A549 (cell line): ENCODE measurements at regions not wholly inside any gene's neighbourhood (a gene's known extent, or its start where the extent isn't known, plus 50 kb on each side); places are given as distances from the start of the nearest gene placed in this dataset.
A peak's percentile ranks its signal among the peaks of the same experiment; 100 is the strongest.
"Not testable (repeated sequence)": the region's sequence is repeated elsewhere in the genome, so short reads cannot be mapped to it uniquely, and the experiment has no call there.

Experiments used
- ATAC-seq, 2 experiments: fragments of 200-7000 bp in 1 of 2; fragments of >200 bp in 1 of 2; cut with Nextera tagmentation in 1 of 2; cut with Tn5 transposase in 1 of 2; 3 replicates each; pipeline versions ENCODE4 v1.8.0 to v1.9.1; 2018 to 2020; ENCODE audit warnings: mild to moderate bottlenecking in 1 of 2, moderate library complexity in 1 of 2
- CTCF ChIA-PET: fragments of 300-600 bp; sonication (Branson Sonifier 250); formaldehyde crosslinking; extraction: SDS; loops from one replicate; lab custom pipeline; 2021; ENCODE audit warnings: antibody characterized with exemption, inconsistent platforms; lab: Yijun Ruan, JAX
- POLR2A ChIA-PET: fragments of 350-600 bp; formaldehyde crosslinking; extraction: SDS; loops from one replicate; lab custom pipeline; 2021; ENCODE audit warnings: antibody characterized with exemption, inconsistent platforms; lab: Yijun Ruan, JAX
- DNase-seq, 2 experiments: peaks; one replicate each; pipeline versions ENCODE4 v3.0.0 to v3.0.0-alpha.2; 2011 to 2016; ENCODE audit warnings: low read depth in 1 of 2, low spot score in 1 of 2
- FAIRE-seq: peaks from 2 replicates; lab custom pipeline; 2011; peaks lifted over from hg19 to GRCh38; lab: Jason Lieb, UNC
- H3K27ac ChIP-seq, 2 experiments: fragments of >200 bp; sonication (Bioruptor Twin); formaldehyde crosslinking; 3 replicates each; pipeline ENCODE4 v1.5.1; 2016 to 2017
- H3K4me1 ChIP-seq: fragments of >200 bp; sonication (Bioruptor Twin); formaldehyde crosslinking; 3 replicates; pipeline ENCODE4 v1.6.1; 2016
- H3K4me2 ChIP-seq: fragments of >200 bp; sonication (Bioruptor Twin); formaldehyde crosslinking; 3 replicates; pipeline ENCODE4 v1.6.1; 2016
- H3K4me3 ChIP-seq: fragments of >200 bp; sonication (Bioruptor Twin); formaldehyde crosslinking; 3 replicates; pipeline ENCODE4 v1.5.1; 2016
- H3K9me3 ChIP-seq: fragments of >200 bp; sonication (Bioruptor Twin); formaldehyde crosslinking; 3 replicates; pipeline ENCODE4 v1.6.1; 2016
- CBX2 ChIP-seq: fragments of 200-600 bp; sonication (generic); IDR thresholded peaks from 2 replicates; pipeline ENCODE4 v1.6.1; 2016; ENCODE audit warnings: low read depth, mild to moderate bottlenecking, borderline replicate concordance
- CHD2 ChIP-seq: fragments of 150-350 bp; IDR thresholded peaks from 2 replicates; pipeline ENCODE4 v1.6.1; 2014; ENCODE audit warnings: low read length; ENCODE audit not compliant: partially characterized antibody
- CHD4 ChIP-seq: fragments of 200-600 bp; sonication (generic); IDR thresholded peaks from 2 replicates; pipeline ENCODE4 v1.6.1; 2016; ENCODE audit warnings: antibody characterized with exemption, mild to moderate bottlenecking, borderline replicate concordance
- E2F6 ChIP-seq: IDR thresholded peaks from 2 replicates; pipeline ENCODE4 v1.6.1; 2012; ENCODE audit warnings: low read depth, borderline replicate concordance
- EHF ChIP-seq: fragments of 250-450 bp; sonication (Bioruptor Pico); IDR thresholded peaks from 2 replicates; pipeline ENCODE4 v1.5.0; 2020; ENCODE audit warnings: mild to moderate bottlenecking
- FOSL2 ChIP-seq, 2 experiments: fragments of 450-650 bp in 1 of 2; fragments of >200 bp in 1 of 2; sonication (Bioruptor Twin) in 1 of 2; formaldehyde crosslinking; IDR thresholded peaks; 2 replicates each; pipeline versions ENCODE4 v1.5.0 to v1.6.1; 2016 to 2020; ENCODE audit warnings: mild to moderate bottlenecking in 1 of 2, moderate library complexity in 1 of 2
- FOXS1 ChIP-seq: fragments of 250-450 bp; sonication (Bioruptor Pico); IDR thresholded peaks from 2 replicates; pipeline ENCODE4 v1.5.0; 2020; ENCODE audit warnings: mild to moderate bottlenecking, moderate library complexity
- HDAC2 ChIP-seq: fragments of 200-600 bp; sonication (generic); IDR thresholded peaks from 2 replicates; pipeline ENCODE4 v1.6.1; 2016
- HEYL ChIP-seq: fragments of 250-450 bp; sonication (Bioruptor Pico); IDR thresholded peaks from 2 replicates; pipeline ENCODE4 v1.8.0; 2021; ENCODE audit warnings: mild to moderate bottlenecking, moderate library complexity
- HMGXB4 ChIP-seq: fragments of 250-450 bp; sonication (Bioruptor Pico); IDR thresholded peaks from 2 replicates; pipeline ENCODE4 v1.5.0; 2021; ENCODE audit warnings: mild to moderate bottlenecking, moderate library complexity, borderline replicate concordance
- HOXB5 ChIP-seq: fragments of 250-450 bp; sonication (Bioruptor Pico); IDR thresholded peaks from 2 replicates; pipeline ENCODE4 v1.5.0; 2020; ENCODE audit warnings: mild to moderate bottlenecking, moderate library complexity
- JUNB ChIP-seq: fragments of >200 bp; sonication (Bioruptor Twin); formaldehyde crosslinking; IDR thresholded peaks from 2 replicates; pipeline ENCODE4 v1.6.1; 2016
- KDM1A ChIP-seq: fragments of 200-600 bp; sonication (generic); IDR thresholded peaks from 2 replicates; pipeline ENCODE4 v1.6.1; 2016; ENCODE audit warnings: low read depth, mild to moderate bottlenecking
- POLR2A ChIP-seq: IDR thresholded peaks from 2 replicates; pipeline ENCODE4 v1.6.1; 2012; ENCODE audit warnings: mild to moderate bottlenecking, low read length
- RAD21 ChIP-seq, 2 experiments: fragments of >200 bp in 1 of 2; sonication (Bioruptor Twin) in 1 of 2; formaldehyde crosslinking in 1 of 2; IDR thresholded peaks in 1 of 2; conservative IDR thresholded peaks in 1 of 2; 2 replicates in 1 of 2; 3 replicates in 1 of 2; pipeline ENCODE4 v1.6.1; 2012 to 2018; ENCODE audit warnings: inconsistent platforms in 1 of 2
- TFCP2L1 ChIP-seq: fragments of 250-450 bp; sonication (Bioruptor Pico); IDR thresholded peaks from 2 replicates; pipeline ENCODE4 v1.5.0; 2021; ENCODE audit warnings: mild to moderate bottlenecking
- ZFP36 ChIP-seq: fragments of 450-650 bp; IDR thresholded peaks from 2 replicates; pipeline ENCODE4 v1.6.1; 2014; ENCODE audit warnings: borderline replicate concordance; ENCODE audit not compliant: partially characterized antibody
- ZNF302 ChIP-seq: fragments of 250-450 bp; sonication (Bioruptor Pico); IDR thresholded peaks from 2 replicates; pipeline ENCODE4 v1.9.0; 2021; ENCODE audit warnings: inconsistent platforms, mild to moderate bottlenecking, moderate library complexity
- WGBS: methylation state at CpG from one replicate; pipeline ENCODE4 v1.1.6; 2017; ENCODE audit errors: missing lambda C conversion rate; 5-methylcytosine and 5-hydroxymethylcytosine counted together
- TF ChIP-seq, protein P1 (sequence below): fragments of >200 bp; sonication (Bioruptor Twin); formaldehyde crosslinking; IDR thresholded peaks from 3 replicates; pipeline ENCODE4 v1.5.1; 2016

DNA sequence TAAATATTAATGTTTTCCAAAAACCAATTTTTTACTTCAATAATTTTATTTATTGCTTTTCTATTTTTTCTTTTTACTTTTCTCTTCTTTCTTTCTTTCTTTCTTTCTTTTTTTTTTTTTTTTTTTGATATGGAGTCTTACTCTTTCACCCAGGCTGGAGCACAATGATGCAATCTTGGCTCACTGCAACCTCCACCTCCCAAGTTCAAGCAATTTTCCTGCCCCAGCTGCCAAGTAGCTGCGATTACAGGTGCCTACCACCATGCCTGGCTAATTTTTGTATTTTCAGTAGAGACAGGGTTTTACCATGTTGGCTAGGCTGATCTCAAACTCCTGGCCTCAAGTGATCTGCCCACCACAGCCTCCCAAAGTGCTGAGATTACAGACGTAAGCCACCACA, 63.9 kb downstream of the MSTN start:
- POLR2A ChIA-PET, ATAC-seq, H3K4me3 ChIP-seq, H3K4me2 ChIP-seq, H3K4me1 ChIP-seq, DNase-seq, CTCF ChIA-PET, FAIRE-seq, H3K27ac ChIP-seq: not testable (repeated sequence)
- peaks cover 17% of the 10 kb centered on the region; the same call in 2 of the 3 replicates for H3K9me3 ChIP-seq
- WGBS: 71% methylated on average over 2 of the region's 2 CpGs

- Histone ChIP-seq H3K4me3 (no peak overlapping the region), H3K4me2 (no peak overlapping the region), H3K27ac (no peak overlapping the region), H3K4me1 (no peaks in the 10 kb centered on the region), H3K9me3 (peaks cover 17% of the 10 kb centered on the region; the same call in 2 of the 3 replicates)
- no peak for ATAC-seq
- 86% methylated on average over 1 of the region's 1 CpG for whole genome bisulfite sequencing
- no peak for FAIRE-seq
- POLR2A ChIA-PET: no interaction called here
- no peak for TF ChIP-seq ZFP36
- no peak for TF ChIP-seq RAD21 (conservative IDR thresholded peaks at IDR 0.05 in 1 of 2, IDR thresholded peaks at IDR 0.05 in 1 of 2)
- no peak for TF ChIP-seq HEYL
- TF ChIP-seq POLR2A: no peak
- no peak for TF ChIP-seq HOXB5 (CRISPR knock-in tag)
- no peak for TF ChIP-seq HMGXB4 (CRISPR knock-in tag)
- TF ChIP-seq KDM1A: no peak
- no peak for TF ChIP-seq JUNB
- TF ChIP-seq CHD4: no peak
- TF ChIP-seq FOSL2 (IDR thresholded peaks at IDR 0.05): no peak
- no peak for TF ChIP-seq FOSL2 (CRISPR knock-in tag; IDR thresholded peaks at IDR 0.05)
- TF ChIP-seq TFCP2L1: no peak
- TF ChIP-seq CHD2: no peak
- no peak for DNase-seq
- CTCF ChIA-PET: no interaction called here
These were observed 65.5 kb downstream of the MSTN start for GRCh38 chr2:189997016-189997415.

GRCh38 chr2:189995679-189996078, 66.8 kb downstream of the MSTN start:
- Histone ChIP-seq H3K4me2 (no peak overlapping the region), H3K4me3 (no peak overlapping the region), H3K4me1 (no peaks in the 10 kb centered on the region), H3K9me3 (peaks cover 17% of the 10 kb centered on the region; the same call in 2 of the 3 replicates), H3K27ac (no peak overlapping the region)
- TF ChIP-seq HEYL (no peak), CBX2 (no peak), ZNF302 (CRISPR knock-in tag) (no peak), JUNB (no peak), POLR2A (no peak), FOXS1 (no peak), EHF (CRISPR knock-in tag) (no peak), HOXB5 (CRISPR knock-in tag) (no peak), KDM1A (no peak), E2F6 (no peak)
- 56% methylated on average over 2 of the region's 2 CpGs for WGBS
- no peak for FAIRE-seq
- CTCF ChIA-PET: no interaction called here
- DNase-seq: no peak
- no peak for ATAC-seq
- POLR2A ChIA-PET: no interaction called here

DNA sequence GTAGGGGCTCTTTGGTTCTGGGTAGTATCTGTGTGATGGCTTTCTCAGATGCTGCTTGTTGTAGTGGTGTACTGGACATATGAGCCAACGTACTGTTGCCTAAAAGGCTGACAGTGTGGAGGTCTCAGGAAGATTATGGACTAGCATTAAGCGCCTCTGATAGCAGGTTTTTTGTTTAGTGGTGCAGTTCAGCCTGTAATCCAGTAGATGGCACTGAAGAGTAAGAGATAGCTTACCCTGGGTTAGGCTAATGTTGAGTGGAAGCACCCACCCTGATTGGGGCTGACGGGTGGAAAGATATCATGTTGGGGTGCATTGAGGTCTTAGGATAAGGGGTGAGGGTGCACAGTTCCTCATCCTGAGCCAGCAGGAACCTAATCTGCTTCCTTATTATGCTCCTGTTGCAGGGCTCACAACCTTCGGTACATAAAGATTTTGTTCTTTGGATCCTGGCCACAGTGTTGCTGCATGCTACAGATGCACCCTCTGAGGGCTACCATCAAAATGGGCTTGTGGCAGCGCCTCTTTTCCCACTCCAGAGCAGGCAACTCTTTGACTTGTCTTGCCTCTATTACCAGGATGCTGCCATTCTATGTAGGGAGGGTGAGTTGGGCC, 79.6 kb downstream of the MSTN start:
- TF ChIP-seq RAD21 (conservative IDR thresholded peaks at IDR 0.05 in 1 of 2, IDR thresholded peaks at IDR 0.05 in 1 of 2) (peak in 1 of 2 experiments; percentile 60; a peak in 4 of 5 replicates), HDAC2 (no peak)
- TF ChIP-seq, protein P1, sequence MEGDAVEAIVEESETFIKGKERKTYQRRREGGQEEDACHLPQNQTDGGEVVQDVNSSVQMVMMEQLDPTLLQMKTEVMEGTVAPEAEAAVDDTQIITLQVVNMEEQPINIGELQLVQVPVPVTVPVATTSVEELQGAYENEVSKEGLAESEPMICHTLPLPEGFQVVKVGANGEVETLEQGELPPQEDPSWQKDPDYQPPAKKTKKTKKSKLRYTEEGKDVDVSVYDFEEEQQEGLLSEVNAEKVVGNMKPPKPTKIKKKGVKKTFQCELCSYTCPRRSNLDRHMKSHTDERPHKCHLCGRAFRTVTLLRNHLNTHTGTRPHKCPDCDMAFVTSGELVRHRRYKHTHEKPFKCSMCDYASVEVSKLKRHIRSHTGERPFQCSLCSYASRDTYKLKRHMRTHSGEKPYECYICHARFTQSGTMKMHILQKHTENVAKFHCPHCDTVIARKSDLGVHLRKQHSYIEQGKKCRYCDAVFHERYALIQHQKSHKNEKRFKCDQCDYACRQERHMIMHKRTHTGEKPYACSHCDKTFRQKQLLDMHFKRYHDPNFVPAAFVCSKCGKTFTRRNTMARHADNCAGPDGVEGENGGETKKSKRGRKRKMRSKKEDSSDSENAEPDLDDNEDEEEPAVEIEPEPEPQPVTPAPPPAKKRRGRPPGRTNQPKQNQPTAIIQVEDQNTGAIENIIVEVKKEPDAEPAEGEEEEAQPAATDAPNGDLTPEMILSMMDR: 0 out of 3 replicates have a peak, but pooled peaks have one; percentile 14
- POLR2A ChIA-PET: no interaction called here
- Histone ChIP-seq H3K4me2 (no peak overlapping the region), H3K4me3 (no peak overlapping the region), H3K27ac (no peak overlapping the region), H3K9me3 (peaks cover 29% of the 10 kb centered on the region), H3K4me1 (no peaks in the 10 kb centered on the region)
- no peak for FAIRE-seq
- DNase-seq: peak; percentile 8 to 32
- CTCF ChIA-PET: interaction anchor here (1.2 kb wide), 1 partner anchor 13 kb away, joined by 3 read pairs; no protein-coding TSS in a partner anchor
- WGBS: 39% methylated on average over 5 of the region's 5 CpGs
- ATAC-seq: peak in 1 of 2 experiments; percentile 70; a peak in 3 of 6 replicates
